IMR-90 (cell line): ENCODE measurements at regions not wholly inside any gene's neighbourhood (a gene's known extent, or its start where the extent isn't known, plus 50 kb on each side); places are given as distances from the start of the nearest gene placed in this dataset.

Source experiments
- ATAC-seq: fragments of 200-7000 bp; cut with Tn5 transposase; 2 replicates; pipeline ENCODE4 v1.9.1; 2020; ENCODE audit warnings: low read depth, mild to moderate bottlenecking, moderate library complexity
- BruUV-seq: library from RNA; stranded (reverse); fragments of 400-500 nt; replicated peaks from 2 replicates; lab custom pipeline; 2021; lab: Mats Ljungman, UMichigan
- CTCF ChIA-PET: fragments of 300-600 bp; formaldehyde crosslinking; extraction: SDS; loops from one replicate; lab custom pipeline; 2021; ENCODE audit warnings: antibody characterized with exemption; lab: Yijun Ruan, JAX
- POLR2A ChIA-PET: fragments of 300-600 bp; sonication (Branson Sonifier 250); formaldehyde crosslinking; loops from one replicate; lab custom pipeline; 2022; ENCODE audit warnings: antibody characterized with exemption; ENCODE audit not compliant: unreplicated experiment; lab: Charles Lee
- DNase-seq: peaks from one replicate; pipeline ENCODE4 v3.0.0; 2013
- H2AFZ ChIP-seq: replicated peaks from 2 replicates; pipeline ENCODE3; 2013; ENCODE audit warnings: low read length, mild to moderate bottlenecking; ENCODE audit not compliant: poor library complexity
- H2AK5ac ChIP-seq: 2 replicates; pipeline ENCODE4 v1.6.1; 2013; ENCODE audit warnings: low read depth, low read length, inconsistent platforms
- H2AK9ac ChIP-seq: replicated peaks from 2 replicates; pipeline ENCODE3; 2013; ENCODE audit warnings: mild to moderate bottlenecking, low read depth, low read length, moderate library complexity; ENCODE audit not compliant: poor library complexity
- H2BK120ac ChIP-seq: 2 replicates; pipeline ENCODE4 v1.6.1; 2013; ENCODE audit warnings: low read depth, low read length, inconsistent platforms
- H2BK15ac ChIP-seq: 3 replicates; pipeline ENCODE4 v1.6.1; 2013; ENCODE audit warnings: low read depth, low read length, inconsistent platforms
- H2BK20ac ChIP-seq: 2 replicates; pipeline ENCODE4 v1.6.1; 2013; ENCODE audit warnings: low read depth, mild to moderate bottlenecking, inconsistent platforms, low read length, moderate library complexity
- H2BK5ac ChIP-seq: 2 replicates; pipeline ENCODE4 v1.6.1; 2013; ENCODE audit warnings: mild to moderate bottlenecking, low read depth, low read length, inconsistent platforms; ENCODE audit not compliant: poor library complexity, severe bottlenecking
- H3K14ac ChIP-seq: replicated peaks from 2 replicates; pipeline ENCODE4 v1.6.1; 2013; ENCODE audit warnings: low read depth, low read length, inconsistent platforms
- H3K18ac ChIP-seq: 2 replicates; pipeline ENCODE4 v1.6.1; 2013; ENCODE audit warnings: low read depth, low read length, control low read depth
- H3K23ac ChIP-seq: 2 replicates; pipeline ENCODE4 v1.6.1; 2013; ENCODE audit warnings: low read depth, low read length, inconsistent platforms
- H3K27ac ChIP-seq: 2 replicates; pipeline ENCODE4 v1.5.1; 2013; ENCODE audit warnings: mild to moderate bottlenecking, control low read depth, low read length; ENCODE audit not compliant: insufficient read depth
- H3K27me3 ChIP-seq: 2 replicates; pipeline ENCODE4 v1.6.1; 2013; ENCODE audit warnings: low read length; ENCODE audit not compliant: control insufficient read depth, insufficient read depth
- H3K36me3 ChIP-seq: 2 replicates; pipeline ENCODE4 v1.6.1; 2013; ENCODE audit warnings: low read length, mixed read lengths; ENCODE audit not compliant: control insufficient read depth, insufficient read depth
- H3K4ac ChIP-seq: 2 replicates; pipeline ENCODE4 v1.6.1; 2013; ENCODE audit warnings: low read depth, low read length, inconsistent platforms
- H3K4me1 ChIP-seq: 2 replicates; pipeline ENCODE4 v1.6.1; 2013; ENCODE audit warnings: low read length, mixed read lengths; ENCODE audit not compliant: control insufficient read depth, insufficient read depth
- H3K4me2 ChIP-seq: 2 replicates; pipeline ENCODE4 v1.6.1; 2013; ENCODE audit warnings: low read depth, mild to moderate bottlenecking, control low read depth, low read length, moderate library complexity
- H3K4me3 ChIP-seq: 2 replicates; pipeline ENCODE4 v1.5.1; 2013; ENCODE audit warnings: low read depth, mild to moderate bottlenecking, control low read depth, low read length, moderate library complexity; ENCODE audit not compliant: insufficient read depth
- H3K56ac ChIP-seq: 2 replicates; pipeline ENCODE4 v1.6.1; 2013; ENCODE audit warnings: low read length, inconsistent platforms; ENCODE audit not compliant: insufficient read depth; ENCODE audit errors: extremely low read depth
- H3K79me1 ChIP-seq, 2 experiments: 2 replicates each; pipeline ENCODE4 v1.6.1; 2013; ENCODE audit warnings: low read length in 2 of 2, inconsistent platforms in 1 of 2, low read depth in 1 of 2
- H3K9ac ChIP-seq: 2 replicates; pipeline ENCODE4 v1.6.1; 2013; ENCODE audit warnings: low read depth, low read length, control low read depth
- H3K9me1 ChIP-seq: 2 replicates; pipeline ENCODE4 v1.6.1; 2013; ENCODE audit warnings: low read length, inconsistent platforms; ENCODE audit not compliant: insufficient read depth
- H3K9me3 ChIP-seq: 2 replicates; pipeline ENCODE4 v1.6.1; 2013; ENCODE audit warnings: low read length; ENCODE audit not compliant: control insufficient read depth, insufficient read depth
- H4K20me1 ChIP-seq: 2 replicates; pipeline ENCODE4 v1.6.1; 2013; ENCODE audit warnings: low read length, inconsistent platforms; ENCODE audit not compliant: insufficient read depth
- H4K5ac ChIP-seq: 2 replicates; pipeline ENCODE4 v1.6.1; 2013; ENCODE audit warnings: mild to moderate bottlenecking, low read depth, low read length, control low read depth
- H4K8ac ChIP-seq, 2 experiments: 2 replicates each; pipeline ENCODE4 v1.6.1; 2013; ENCODE audit warnings: low read depth in 2 of 2, low read length in 2 of 2, control low read depth in 1 of 2, inconsistent platforms in 1 of 2
- H4K91ac ChIP-seq: 2 replicates; pipeline ENCODE4 v1.6.1; 2013; ENCODE audit warnings: low read depth, low read length, inconsistent platforms; ENCODE audit not compliant: insufficient read depth
- BHLHE40 ChIP-seq: fragments of 150-350 bp; IDR thresholded peaks from 2 replicates; pipeline ENCODE4 v1.6.1; 2016; ENCODE audit warnings: mild to moderate bottlenecking, low read depth, low read length
- MXI1 ChIP-seq: IDR thresholded peaks from 2 replicates; pipeline ENCODE4 v1.6.1; 2012; ENCODE audit warnings: low read depth, mild to moderate bottlenecking, low read length, moderate library complexity, borderline replicate concordance
- RAD21 ChIP-seq: IDR thresholded peaks from 2 replicates; pipeline ENCODE4 v1.6.1; 2012; ENCODE audit warnings: low read length, improper control_type of control experiment
- WGBS, 2 experiments: methylation state at CpG; one replicate each; pipeline versions ENCODE4 v1.1.5 to v1.1.7; 2013; ENCODE audit warnings: missing lambda C conversion rate in 2 of 2; ENCODE audit not compliant: insufficient read length in 1 of 2; ENCODE audit errors: extremely low coverage in 2 of 2; 5-methylcytosine and 5-hydroxymethylcytosine counted together
- dilution Hi-C: fragments of 300-500 bp; cut with HindIII; formaldehyde crosslinking; loops from one replicate; pipeline ENCODE4 v1.14.3; 2018; ENCODE audit warnings: low sequenced_read_pairs; ENCODE audit not compliant: unreplicated experiment
- in situ Hi-C: fragments of 300-500 bp; cut with MboI; formaldehyde crosslinking; loops from 3 replicates; pipeline ENCODE4 v1.14.3; 2019; ENCODE audit warnings: low sequenced_read_pairs, inconsistent platforms, mixed read lengths
- intact Hi-C: fragments of 100-400 bp; cut with micrococcal nuclease; formaldehyde crosslinking; loops from 2 replicates; pipeline ENCODE4 v1.10.0; 2022

DNA sequence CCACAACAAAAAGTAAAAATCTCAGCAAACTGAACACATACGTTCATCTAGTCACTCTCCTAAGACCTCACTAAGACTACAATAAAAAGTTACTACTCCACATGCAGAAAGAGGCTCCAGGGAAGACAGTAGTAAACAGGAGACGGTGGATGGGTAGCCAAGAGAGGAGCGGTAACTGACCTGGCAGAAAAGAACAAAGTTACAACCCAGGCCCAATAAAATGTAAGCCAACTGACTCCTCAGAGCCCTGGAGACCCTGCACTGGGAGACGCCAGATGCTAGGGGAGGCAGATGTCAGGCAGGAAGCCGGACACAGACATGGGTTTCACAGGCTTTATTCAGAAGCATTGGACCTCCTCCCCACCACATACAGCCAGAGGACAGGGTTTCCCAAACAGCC lies 181.1 kb upstream of the NFE2L3 start:
- WGBS, 2 experiments: no CpG with 5 or more reads among the region's 5 CpGs
- no peak for DNase-seq
- H3K9me3 ChIP-seq: no peaks in the 10 kb centered on the region
- H3K27me3 ChIP-seq: no peaks in the 10 kb centered on the region
- H4K91ac ChIP-seq: no peak overlapping the region
- H2BK120ac ChIP-seq: no peak overlapping the region
- in situ Hi-C loops: no loop called here
- no peak for TF ChIP-seq MXI1
- TF ChIP-seq RAD21: no peak
- no peak for TF ChIP-seq BHLHE40
- H3K27ac ChIP-seq: no peak overlapping the region
- BruUV-seq: no TSS peak
- H3K9me1 ChIP-seq: no peaks in the 10 kb centered on the region
- no peak overlapping the region for H2AK5ac ChIP-seq
- H2AFZ ChIP-seq: no peak overlapping the region
- H3K36me3 ChIP-seq: no peaks in the 10 kb centered on the region
- H3K14ac ChIP-seq: no peak overlapping the region
- H2BK15ac ChIP-seq: no peak overlapping the region
- H3K4ac ChIP-seq: no peak overlapping the region
- no peak overlapping the region for H3K18ac ChIP-seq
- no peak overlapping the region for H4K8ac ChIP-seq
- no peak overlapping the region for H3K56ac ChIP-seq
- ATAC-seq: no peak
- POLR2A ChIA-PET: no interaction called here
- no peaks in the 10 kb centered on the region for H4K20me1 ChIP-seq
- H2BK20ac ChIP-seq: no peak overlapping the region
- H3K9ac ChIP-seq: no peak overlapping the region
- H3K23ac ChIP-seq: no peak overlapping the region
- dilution Hi-C loops: no loop called here
- no peaks in the 10 kb centered on the region for H3K79me1 ChIP-seq
- H2AK9ac ChIP-seq: no peak overlapping the region
- no peak overlapping the region for H2BK5ac ChIP-seq
- no peaks in the 10 kb centered on the region for H3K4me1 ChIP-seq
- no peak overlapping the region for H3K4me2 ChIP-seq
- intact Hi-C loops: no loop called here
- no peak overlapping the region for H4K5ac ChIP-seq
- CTCF ChIA-PET: no interaction called here
- no peak overlapping the region for H3K4me3 ChIP-seq
